Mesenchymal stem cell (in vitro differentiated cells and primary cell): ENCODE measurements at regions not wholly inside any gene's neighbourhood (a gene's known extent, or its start where the extent isn't known, plus 50 kb on each side); places are given as distances from the start of the nearest gene placed in this dataset.

Experiments used
- DNase-seq: peaks from one replicate; pipeline ENCODE4 v3.0.0-alpha.2; 2013
- H2AFZ ChIP-seq: one replicate; pipeline ENCODE4 v1.6.1; 2013; ENCODE audit warnings: low read depth, mild to moderate bottlenecking, control low read depth, inconsistent platforms, low read length, moderate library complexity
- H2AK5ac ChIP-seq: 2 replicates; pipeline ENCODE4 v1.6.1; 2013; ENCODE audit warnings: low read length, moderate library complexity, mild to moderate bottlenecking, inconsistent platforms; ENCODE audit not compliant: severe bottlenecking
- H2BK120ac ChIP-seq: one replicate; pipeline ENCODE4 v1.6.1; 2013; ENCODE audit warnings: low read depth, mild to moderate bottlenecking, inconsistent platforms, low read length, moderate library complexity
- H2BK12ac ChIP-seq, 2 experiments: one replicate each; pipeline ENCODE4 v1.6.1; 2013; ENCODE audit warnings: inconsistent platforms in 2 of 2, low read length in 2 of 2, mild to moderate bottlenecking in 2 of 2, moderate library complexity in 2 of 2, control low read depth in 1 of 2
- H2BK15ac ChIP-seq: one replicate; pipeline ENCODE4 v1.6.1; 2013; ENCODE audit warnings: mild to moderate bottlenecking, low read depth, inconsistent platforms; ENCODE audit not compliant: poor library complexity, severe bottlenecking
- H2BK5ac ChIP-seq: 2 replicates; pipeline ENCODE4 v1.6.1; 2013; ENCODE audit warnings: low read depth, mild to moderate bottlenecking, low read length, control low read depth, inconsistent platforms; ENCODE audit not compliant: poor library complexity, severe bottlenecking
- H3K14ac ChIP-seq, 2 experiments: one replicate each; pipeline ENCODE4 v1.6.1; 2013; ENCODE audit warnings: inconsistent platforms in 2 of 2, low read length in 2 of 2, control low read depth in 1 of 2, mild to moderate bottlenecking in 1 of 2, moderate library complexity in 1 of 2
- H3K18ac ChIP-seq, 2 experiments: one replicate each; pipeline ENCODE4 v1.6.1; 2013; ENCODE audit warnings: inconsistent platforms in 2 of 2, low read length in 2 of 2, control low read depth in 1 of 2, low read depth in 1 of 2, mild to moderate bottlenecking in 1 of 2
- H3K23ac ChIP-seq, 2 experiments: one replicate each; pipeline ENCODE4 v1.6.1; 2013; ENCODE audit warnings: inconsistent platforms in 2 of 2, low read length in 2 of 2, mild to moderate bottlenecking in 2 of 2, moderate library complexity in 2 of 2, control low read depth in 1 of 2
- H3K27ac ChIP-seq: 2 replicates; pipeline ENCODE4 v1.5.1; 2013; ENCODE audit warnings: mild to moderate bottlenecking, moderate library complexity, low read length, control low read depth, inconsistent platforms; ENCODE audit not compliant: poor library complexity, severe bottlenecking
- H3K27me3 ChIP-seq, 2 experiments: 2 replicates each; pipeline versions ENCODE4 v1.6.1 to v1.7.0; 2013; ENCODE audit warnings: low read length in 2 of 2, mild to moderate bottlenecking in 2 of 2, moderate library complexity in 2 of 2, control low read depth in 1 of 2, inconsistent platforms in 1 of 2; ENCODE audit not compliant: control insufficient read depth in 1 of 2, insufficient read depth in 1 of 2
- H3K36me3 ChIP-seq, 2 experiments: 2 replicates each; pipeline versions ENCODE4 v1.6.1 to v1.7.0; 2013; ENCODE audit warnings: low read length in 2 of 2, control low read depth in 1 of 2, inconsistent platforms in 1 of 2, low read depth in 1 of 2, mild to moderate bottlenecking in 1 of 2; ENCODE audit not compliant: insufficient read depth in 2 of 2, control insufficient read depth in 1 of 2
- H3K4ac ChIP-seq, 2 experiments: one replicate each; pipeline ENCODE4 v1.6.1; 2013; ENCODE audit warnings: inconsistent platforms in 2 of 2, low read length in 2 of 2, mild to moderate bottlenecking in 2 of 2, moderate library complexity in 2 of 2, control low read depth in 1 of 2, low read depth in 1 of 2
- H3K4me1 ChIP-seq: 2 replicates; pipeline ENCODE4 v1.6.1; 2013; ENCODE audit warnings: low read depth, low read length, control low read depth; ENCODE audit not compliant: control insufficient read depth, insufficient read depth
- H3K4me2 ChIP-seq: 2 replicates; pipeline ENCODE4 v1.6.1; 2013; ENCODE audit warnings: low read length, mild to moderate bottlenecking, inconsistent platforms; ENCODE audit not compliant: poor library complexity, severe bottlenecking
- H3K4me3 ChIP-seq, 2 experiments: 2 replicates each; pipeline versions ENCODE4 v1.5.1 to v1.7.0; 2013; ENCODE audit warnings: low read length in 2 of 2, mild to moderate bottlenecking in 2 of 2, control low read depth in 1 of 2, low read depth in 1 of 2; ENCODE audit not compliant: insufficient read depth in 1 of 2
- H3K79me1 ChIP-seq: replicated peaks from 2 replicates; pipeline ENCODE4 v1.6.1; 2013; ENCODE audit warnings: mild to moderate bottlenecking, control low read depth, low read length, inconsistent platforms; ENCODE audit not compliant: poor library complexity, severe bottlenecking
- H3K9ac ChIP-seq: 2 replicates; pipeline ENCODE4 v1.7.0; 2013; ENCODE audit warnings: mild to moderate bottlenecking, low read length, moderate library complexity
- H3K9me3 ChIP-seq: 2 replicates; pipeline ENCODE4 v1.7.0; 2013; ENCODE audit warnings: mild to moderate bottlenecking, low read length; ENCODE audit not compliant: control insufficient read depth
- H4K8ac ChIP-seq: one replicate; pipeline ENCODE4 v1.6.1; 2013; ENCODE audit warnings: inconsistent platforms, mild to moderate bottlenecking, low read length, moderate library complexity
- H4K91ac ChIP-seq: one replicate; pipeline ENCODE4 v1.6.1; 2013; ENCODE audit warnings: mild to moderate bottlenecking, low read length, inconsistent platforms
- WGBS: methylation state at CpG from one replicate; pipeline ENCODE4 v1.1.7; 2013; ENCODE audit warnings: mixed read lengths; 5-methylcytosine and 5-hydroxymethylcytosine counted together

GRCh38 chr5:62111428-62111827 is 194.6 kb upstream of the KIF2A start:
- no peaks in the 10 kb centered on the region for H3K79me1 ChIP-seq
- no peak overlapping the region for H2AFZ ChIP-seq
- no peak overlapping the region for H3K4ac ChIP-seq
- H3K14ac ChIP-seq: no peak overlapping the region
- no peak overlapping the region for H2BK15ac ChIP-seq
- peaks cover 0 to 6% of the 10 kb centered on the region in 2 experiments for H3K27me3 ChIP-seq
- no peak overlapping the region for H3K18ac ChIP-seq
- no peaks in the 10 kb centered on the region for H3K36me3 ChIP-seq
- H3K27ac ChIP-seq: no peak overlapping the region
- H4K8ac ChIP-seq: no peak overlapping the region
- H3K23ac ChIP-seq: no peak overlapping the region
- no peak overlapping the region for H2BK120ac ChIP-seq
- H3K4me1 ChIP-seq: no peaks in the 10 kb centered on the region
- no peak overlapping the region for H2BK12ac ChIP-seq
- H3K4me2 ChIP-seq: no peak overlapping the region
- H3K9me3 ChIP-seq: no peaks in the 10 kb centered on the region
- no peak overlapping the region for H2BK5ac ChIP-seq
- no peak for DNase-seq
- H2AK5ac ChIP-seq: no peak overlapping the region
- no peak overlapping the region for H4K91ac ChIP-seq
- H3K9ac ChIP-seq: no peak overlapping the region
- no peak overlapping the region for H3K4me3 ChIP-seq

GRCh38 chr5:62112689-62113228 is 193.2 kb upstream of the KIF2A start:
- H3K36me3 ChIP-seq: no peaks in the 10 kb centered on the region
- no peak overlapping the region for H3K4me2 ChIP-seq
- no peak overlapping the region for H4K8ac ChIP-seq
- H3K4me1 ChIP-seq: no peaks in the 10 kb centered on the region
- H4K91ac ChIP-seq: no peak overlapping the region
- no peak for DNase-seq
- no peak overlapping the region for H3K23ac ChIP-seq
- no peak overlapping the region for H3K9ac ChIP-seq
- H2BK12ac ChIP-seq: no peak overlapping the region
- H2BK5ac ChIP-seq: no peak overlapping the region
- 60% methylated on average over 2 of the region's 2 CpGs for WGBS
- no peak overlapping the region for H3K27ac ChIP-seq
- H2AK5ac ChIP-seq: no peak overlapping the region
- no peak overlapping the region for H3K4ac ChIP-seq
- H3K79me1 ChIP-seq: no peaks in the 10 kb centered on the region
- H2BK120ac ChIP-seq: no peak overlapping the region
- no peaks in the 10 kb centered on the region for H3K9me3 ChIP-seq
- peaks cover under 1 to 1% of the 10 kb centered on the region in 2 experiments for H3K27me3 ChIP-seq
- no peak overlapping the region for H2BK15ac ChIP-seq
- H3K4me3 ChIP-seq: no peak overlapping the region
- no peak overlapping the region for H3K18ac ChIP-seq
- H2AFZ ChIP-seq: no peak overlapping the region
- H3K14ac ChIP-seq: no peak overlapping the region

- Histone ChIP-seq H2AFZ (no peak overlapping the region), H3K27ac (no peak overlapping the region), H3K4ac (no peak overlapping the region), H2BK12ac (no peak overlapping the region), H3K4me2 (no peak overlapping the region), H2AK5ac (no peak overlapping the region), H2BK15ac (no peak overlapping the region), H3K14ac (no peak overlapping the region), H2BK5ac (no peak overlapping the region), H3K9me3 (no peaks in the 10 kb centered on the region), H3K79me1 (no peaks in the 10 kb centered on the region), H3K4me3 (no peak overlapping the region), H4K8ac (no peak overlapping the region), H3K23ac (no peak overlapping the region), H3K27me3 (peaks cover 3 to 16% of the 10 kb centered on the region in 2 experiments), H2BK120ac (no peak overlapping the region), H3K4me1 (no peaks in the 10 kb centered on the region), H3K18ac (no peak overlapping the region), H4K91ac (no peak overlapping the region), H3K9ac (no peak overlapping the region), H3K36me3 (no peaks in the 10 kb centered on the region)
- peak; percentile 40 for DNase-seq
- 41% methylated on average over 2 of the region's 2 CpGs for WGBS
Measured at GRCh38 chr5:62115014-62115413, 191.0 kb upstream of the KIF2A start.

- H2BK120ac ChIP-seq: no peak overlapping the region
- H3K14ac ChIP-seq: no peak overlapping the region
- H3K4me3 ChIP-seq: no peak overlapping the region
- 53% methylated on average over 5 of the region's 6 CpGs for WGBS
- H3K27me3 ChIP-seq: peaks cover 4 to 20% of the 10 kb centered on the region in 2 experiments
- no peak overlapping the region for H4K8ac ChIP-seq
- H3K9ac ChIP-seq: no peak overlapping the region
- no peak overlapping the region for H2BK5ac ChIP-seq
- no peaks in the 10 kb centered on the region for H3K4me1 ChIP-seq
- no peak overlapping the region for H3K23ac ChIP-seq
- H2BK12ac ChIP-seq: no peak overlapping the region
- H3K4ac ChIP-seq: no peak overlapping the region
- H2AFZ ChIP-seq: no peak overlapping the region
- no peaks in the 10 kb centered on the region for H3K36me3 ChIP-seq
- no peak overlapping the region for H2AK5ac ChIP-seq
- H2BK15ac ChIP-seq: no peak overlapping the region
- no peaks in the 10 kb centered on the region for H3K9me3 ChIP-seq
- no peak overlapping the region for H3K27ac ChIP-seq
- no peak for DNase-seq
- no peaks in the 10 kb centered on the region for H3K79me1 ChIP-seq
- no peak overlapping the region for H4K91ac ChIP-seq
- H3K4me2 ChIP-seq: no peak overlapping the region
- no peak overlapping the region for H3K18ac ChIP-seq
Measured at GRCh38 chr5:62124266-62124665, 181.7 kb upstream of the KIF2A start.
